IPS-20b (cell line): ENCODE measurements at regions not wholly inside any gene's neighbourhood (a gene's known extent, or its start where the extent isn't known, plus 50 kb on each side); places are given as distances from the start of the nearest gene placed in this dataset.

ENCODE experiments used
- H3K27ac ChIP-seq: one replicate; pipeline ENCODE4 v1.5.1; 2013; ENCODE audit warnings: low read length
- H3K27me3 ChIP-seq: 2 replicates; pipeline ENCODE4 v1.6.1; 2013; ENCODE audit warnings: mild to moderate bottlenecking, low read length, inconsistent platforms; ENCODE audit not compliant: insufficient read depth
- H3K36me3 ChIP-seq: 2 replicates; pipeline ENCODE4 v1.6.1; 2013; ENCODE audit warnings: low read depth, mild to moderate bottlenecking, inconsistent platforms, low read length, moderate library complexity; ENCODE audit not compliant: insufficient read depth
- H3K4me1 ChIP-seq: 2 replicates; pipeline ENCODE4 v1.6.1; 2013; ENCODE audit warnings: mild to moderate bottlenecking, control low read depth, inconsistent platforms, low read length, moderate library complexity; ENCODE audit not compliant: insufficient read depth
- H3K4me3 ChIP-seq: 2 replicates; pipeline ENCODE4 v1.5.1; 2013; ENCODE audit warnings: mild to moderate bottlenecking, low read length, inconsistent platforms
- H3K9ac ChIP-seq: 2 replicates; pipeline ENCODE4 v1.6.1; 2013; ENCODE audit warnings: low read depth, mild to moderate bottlenecking, inconsistent platforms, low read length, moderate library complexity
- H3K9me3 ChIP-seq: 2 replicates; pipeline ENCODE4 v1.6.1; 2013; ENCODE audit warnings: mild to moderate bottlenecking, low read depth, low read length, inconsistent platforms; ENCODE audit not compliant: insufficient read depth

DNA sequence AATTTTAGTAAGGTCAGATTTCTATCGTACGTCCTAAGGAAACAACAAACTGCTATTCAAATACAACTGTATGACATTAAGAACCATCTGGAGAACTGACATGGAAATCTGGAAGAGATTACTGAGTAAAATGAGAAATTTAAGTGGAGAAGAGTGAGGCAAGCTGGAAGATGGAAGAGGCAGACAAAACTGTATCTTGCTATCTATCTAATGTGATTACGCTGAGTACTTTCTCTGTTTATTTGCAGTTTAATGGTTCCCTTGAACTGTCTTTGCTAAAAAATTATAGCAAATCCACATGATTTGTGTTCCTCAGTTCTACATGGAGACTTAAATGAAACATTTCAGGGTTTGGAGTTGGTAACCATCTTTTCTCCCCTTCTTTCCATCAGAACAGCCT, 927.1 kb upstream of the MBL2 start:
- H3K9ac ChIP-seq, result no peak overlapping the region
- no peaks in the 10 kb centered on the region for H3K27me3 ChIP-seq
- H3K4me1 ChIP-seq, result no peaks in the 10 kb centered on the region
- H3K9me3 ChIP-seq, result no peaks in the 10 kb centered on the region
- H3K36me3 ChIP-seq, result no peaks in the 10 kb centered on the region
- H3K27ac ChIP-seq, result no peak overlapping the region
- H3K4me3 ChIP-seq, result no peak overlapping the region

DNA sequence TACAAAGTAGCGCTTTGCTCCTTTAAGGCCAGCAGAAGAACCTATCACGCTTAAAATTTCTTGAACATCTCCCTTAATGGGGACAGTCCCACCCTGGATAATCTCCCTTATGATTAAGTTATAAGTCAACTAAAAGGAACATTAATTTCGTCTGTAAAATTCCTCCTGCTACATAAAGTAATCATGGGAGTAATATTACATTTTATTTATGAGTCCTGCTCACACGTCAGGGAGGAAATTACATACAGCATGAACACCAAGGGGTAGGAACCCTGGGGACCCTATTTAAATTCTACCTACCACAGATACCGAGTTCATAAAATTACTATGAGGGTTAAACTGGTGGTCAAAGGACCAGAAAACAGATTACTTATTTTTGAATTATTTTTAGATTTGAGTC, 926.6 kb upstream of the MBL2 start:
- no peak overlapping the region for H3K27ac ChIP-seq
- no peaks in the 10 kb centered on the region for H3K9me3 ChIP-seq
- no peaks in the 10 kb centered on the region for H3K27me3 ChIP-seq
- no peak overlapping the region for H3K9ac ChIP-seq
- H3K4me1 ChIP-seq, result no peaks in the 10 kb centered on the region
- H3K36me3 ChIP-seq, result no peaks in the 10 kb centered on the region
- no peak overlapping the region for H3K4me3 ChIP-seq

DNA sequence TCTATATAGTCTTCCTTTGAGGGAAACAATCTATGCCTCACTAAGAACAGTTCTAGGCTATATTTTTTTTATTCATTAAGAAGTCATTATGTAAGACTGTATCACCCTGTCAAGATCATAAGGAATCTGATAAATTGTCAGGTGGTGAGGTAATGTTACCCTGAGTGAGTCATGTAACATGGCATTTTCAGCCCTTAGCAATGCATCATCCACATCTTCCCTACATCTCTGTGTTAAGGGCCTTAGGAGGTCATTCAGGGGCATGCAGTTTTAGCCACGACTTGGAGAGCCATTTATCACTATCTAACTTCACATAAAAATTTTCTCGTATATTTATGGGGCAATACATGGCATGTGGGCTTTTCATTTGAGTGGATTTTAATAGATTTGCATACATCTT, 924.5 kb upstream of the MBL2 start:
- Histone ChIP-seq H3K4me3 (no peak overlapping the region), H3K9me3 (no peaks in the 10 kb centered on the region), H3K27ac (no peak overlapping the region), H3K4me1 (no peaks in the 10 kb centered on the region), H3K27me3 (no peaks in the 10 kb centered on the region), H3K9ac (no peak overlapping the region), H3K36me3 (no peaks in the 10 kb centered on the region)

DNA sequence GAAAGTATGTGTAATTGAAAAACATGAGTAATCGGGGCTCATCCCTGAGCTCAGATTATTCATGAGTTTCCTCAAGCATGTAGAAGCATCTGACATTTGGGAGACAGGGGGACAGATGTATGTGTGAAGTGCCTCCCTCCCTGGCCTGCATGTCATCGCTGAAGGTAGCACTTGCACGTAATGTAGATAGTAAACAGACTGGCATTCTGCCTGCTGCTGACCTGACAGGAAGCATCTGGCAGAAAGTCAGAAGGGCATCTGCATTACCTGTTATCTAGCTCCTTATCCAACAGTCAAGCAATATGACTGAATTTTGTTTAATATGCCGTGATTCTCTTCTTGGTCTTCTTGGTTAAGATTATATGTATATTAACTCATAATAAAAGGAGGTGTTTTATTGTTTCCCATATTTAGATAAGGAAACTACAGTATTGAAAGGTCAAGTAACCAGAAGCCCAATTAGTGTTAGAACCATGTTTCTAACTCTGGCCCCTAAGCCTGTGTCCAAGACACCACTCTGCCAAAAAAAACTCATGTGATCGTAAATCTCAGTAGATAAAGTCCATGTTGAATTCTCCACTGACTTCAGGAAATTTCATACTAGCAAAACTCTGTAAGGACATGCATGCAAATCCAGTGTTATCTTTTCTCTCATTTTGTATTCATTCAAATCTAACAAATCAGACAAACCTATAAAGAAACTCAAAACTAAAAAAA, 918.1 kb upstream of the MBL2 start:
- H3K27ac ChIP-seq, result no peak overlapping the region
- no peaks in the 10 kb centered on the region for H3K36me3 ChIP-seq
- no peak overlapping the region for H3K4me3 ChIP-seq
- H3K4me1 ChIP-seq, result no peaks in the 10 kb centered on the region
- H3K9ac ChIP-seq, result no peak overlapping the region
- H3K27me3 ChIP-seq, result no peaks in the 10 kb centered on the region
- no peaks in the 10 kb centered on the region for H3K9me3 ChIP-seq

DNA sequence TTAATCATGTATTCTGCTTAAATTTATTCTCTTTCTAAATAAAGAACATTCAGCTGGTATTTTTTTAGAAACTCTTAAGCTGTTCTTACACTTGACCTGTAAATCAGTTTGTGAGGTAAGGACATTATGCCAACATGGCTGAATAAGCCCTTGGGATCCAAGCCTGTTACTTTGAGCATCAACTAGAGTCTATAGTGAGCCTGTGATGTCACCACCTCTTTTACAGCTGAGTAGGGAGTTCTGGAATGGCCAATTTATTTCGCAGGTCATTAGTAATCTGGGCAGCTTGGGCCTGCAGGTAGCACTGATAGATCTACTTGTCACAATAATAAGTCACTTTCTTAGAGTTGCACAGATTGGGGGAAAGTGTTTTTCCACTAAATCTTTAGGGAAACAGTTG, 915.2 kb upstream of the MBL2 start:
- Histone ChIP-seq H3K9ac (no peak overlapping the region), H3K9me3 (no peaks in the 10 kb centered on the region), H3K27me3 (no peaks in the 10 kb centered on the region), H3K4me1 (no peaks in the 10 kb centered on the region), H3K4me3 (no peak overlapping the region), H3K36me3 (no peaks in the 10 kb centered on the region), H3K27ac (no peak overlapping the region)

DNA sequence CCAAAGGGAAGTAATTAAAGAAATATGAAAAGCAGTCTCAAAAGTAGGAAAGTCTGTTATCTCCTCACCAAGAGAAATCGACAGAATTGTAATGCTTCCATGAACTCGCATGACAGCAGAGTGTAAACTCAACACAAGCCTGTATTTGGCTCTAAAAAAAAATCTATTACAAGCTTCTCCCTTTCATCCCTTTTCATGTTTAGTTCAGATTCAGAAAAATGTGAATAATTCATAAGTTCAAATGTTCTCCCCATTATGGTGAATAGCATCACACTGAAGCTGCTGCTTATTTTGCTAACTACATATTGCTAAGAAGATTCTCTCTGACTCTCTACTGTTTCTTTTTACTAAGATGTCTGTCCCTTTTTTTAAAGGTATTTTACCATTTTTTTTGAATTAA, 910.3 kb upstream of the MBL2 start:
- Histone ChIP-seq H3K4me3 (no peak overlapping the region), H3K27ac (no peak overlapping the region), H3K27me3 (no peaks in the 10 kb centered on the region), H3K9me3 (no peaks in the 10 kb centered on the region), H3K4me1 (peaks cover 3% of the 10 kb centered on the region; the same call in 1 of the 2 replicates), H3K9ac (no peak overlapping the region), H3K36me3 (no peaks in the 10 kb centered on the region)

DNA sequence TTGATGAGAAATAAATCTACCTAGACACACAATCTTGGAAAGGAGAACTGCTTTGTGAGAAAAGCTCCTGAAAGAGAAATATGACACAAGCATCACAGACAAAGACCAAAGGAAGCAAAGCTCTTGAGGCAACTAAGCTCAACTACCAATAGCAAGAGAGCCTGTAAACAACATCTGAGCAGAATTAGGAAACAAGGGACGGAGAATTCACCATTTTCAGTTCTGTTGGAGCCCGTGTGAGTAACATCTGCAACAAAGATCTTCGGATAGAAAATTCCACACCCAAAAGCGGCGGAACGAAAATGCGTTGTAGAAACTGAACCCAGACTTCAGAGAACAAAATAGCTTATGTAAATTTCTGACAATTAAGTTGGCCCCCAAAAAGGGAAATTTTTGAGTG, 909.9 kb upstream of the MBL2 start:
- Histone ChIP-seq H3K9me3 (no peaks in the 10 kb centered on the region), H3K9ac (no peak overlapping the region), H3K4me1 (peaks cover 3% of the 10 kb centered on the region; the same call in 1 of the 2 replicates), H3K27ac (no peak overlapping the region), H3K27me3 (no peaks in the 10 kb centered on the region), H3K4me3 (no peak overlapping the region), H3K36me3 (no peaks in the 10 kb centered on the region)

DNA sequence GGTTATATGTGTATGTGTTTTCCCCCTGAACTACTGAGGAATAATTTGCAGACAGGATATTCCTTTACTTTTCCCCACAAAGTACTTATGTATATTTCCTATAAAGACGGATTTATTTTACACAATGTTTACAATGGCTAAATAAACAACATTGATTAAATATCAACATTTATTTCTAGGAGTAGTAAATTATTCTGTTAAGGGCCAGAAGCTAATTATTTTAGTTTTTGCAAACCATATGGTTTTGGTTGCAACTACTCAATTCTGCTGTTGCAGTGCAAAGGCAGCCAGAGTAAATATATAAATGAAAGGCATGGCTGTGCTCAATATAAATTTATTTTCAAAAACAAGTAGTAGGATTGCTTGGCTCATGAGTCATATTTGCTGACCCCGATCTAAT, 907.1 kb upstream of the MBL2 start:
- no peak overlapping the region for H3K9ac ChIP-seq
- no peaks in the 10 kb centered on the region for H3K9me3 ChIP-seq
- H3K27ac ChIP-seq, result no peak overlapping the region
- H3K27me3 ChIP-seq, result no peaks in the 10 kb centered on the region
- no peaks in the 10 kb centered on the region for H3K36me3 ChIP-seq
- H3K4me1 ChIP-seq, result peaks cover 3% of the 10 kb centered on the region; the same call in 1 of the 2 replicates
- H3K4me3 ChIP-seq, result no peak overlapping the region

DNA sequence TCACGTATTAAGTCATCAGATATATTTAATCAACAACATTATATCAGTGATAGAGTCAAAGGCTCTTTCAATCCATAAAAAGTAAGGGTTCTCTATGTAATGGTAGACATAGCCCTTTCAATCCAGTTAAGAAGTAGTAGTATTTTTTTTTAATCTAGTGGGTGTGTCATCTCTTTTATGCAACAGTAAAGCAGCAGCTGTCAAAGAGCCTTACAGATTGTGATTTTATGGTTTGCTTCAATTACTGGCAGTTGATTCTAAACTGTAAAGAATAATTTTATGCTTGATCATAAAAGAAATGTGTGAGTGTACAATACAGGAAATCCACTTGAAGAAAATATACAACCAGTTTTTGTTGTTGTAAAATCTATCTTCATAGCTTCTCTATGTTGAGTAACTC, 902.6 kb upstream of the MBL2 start:
- H3K9me3 ChIP-seq, result no peaks in the 10 kb centered on the region; the same call in 1 of the 2 replicates
- peaks cover 3% of the 10 kb centered on the region; the same call in 1 of the 2 replicates for H3K4me1 ChIP-seq
- no peaks in the 10 kb centered on the region for H3K36me3 ChIP-seq
- no peaks in the 10 kb centered on the region for H3K27me3 ChIP-seq
- no peak overlapping the region for H3K4me3 ChIP-seq
- no peak overlapping the region for H3K9ac ChIP-seq
- no peak overlapping the region for H3K27ac ChIP-seq

DNA sequence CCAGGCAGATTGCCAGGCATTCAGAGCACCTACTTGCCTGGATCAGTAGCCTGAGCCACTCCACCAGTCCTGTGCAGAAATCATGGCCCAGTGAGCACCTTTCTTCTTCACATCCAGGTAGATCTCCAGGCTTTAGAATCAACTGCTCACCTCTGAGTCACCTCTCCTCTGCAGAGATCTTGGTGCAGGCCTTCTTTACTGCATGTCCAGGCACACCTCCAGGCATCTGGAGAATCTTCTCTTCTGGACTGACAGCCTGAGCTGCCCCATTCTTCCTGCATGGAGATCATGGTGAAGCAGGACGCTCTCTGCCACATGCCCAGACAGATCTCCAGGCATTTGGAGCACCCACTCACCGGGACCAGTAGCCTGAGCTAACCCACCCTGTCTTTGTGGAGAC, 894.5 kb upstream of the MBL2 start:
- H3K4me1 ChIP-seq, result no peaks in the 10 kb centered on the region
- H3K9me3 ChIP-seq, result peaks cover 26% of the 10 kb centered on the region
- no peak overlapping the region for H3K9ac ChIP-seq
- H3K27ac ChIP-seq, result no peak overlapping the region
- no peak overlapping the region for H3K4me3 ChIP-seq
- no peaks in the 10 kb centered on the region for H3K36me3 ChIP-seq
- no peaks in the 10 kb centered on the region for H3K27me3 ChIP-seq

DNA sequence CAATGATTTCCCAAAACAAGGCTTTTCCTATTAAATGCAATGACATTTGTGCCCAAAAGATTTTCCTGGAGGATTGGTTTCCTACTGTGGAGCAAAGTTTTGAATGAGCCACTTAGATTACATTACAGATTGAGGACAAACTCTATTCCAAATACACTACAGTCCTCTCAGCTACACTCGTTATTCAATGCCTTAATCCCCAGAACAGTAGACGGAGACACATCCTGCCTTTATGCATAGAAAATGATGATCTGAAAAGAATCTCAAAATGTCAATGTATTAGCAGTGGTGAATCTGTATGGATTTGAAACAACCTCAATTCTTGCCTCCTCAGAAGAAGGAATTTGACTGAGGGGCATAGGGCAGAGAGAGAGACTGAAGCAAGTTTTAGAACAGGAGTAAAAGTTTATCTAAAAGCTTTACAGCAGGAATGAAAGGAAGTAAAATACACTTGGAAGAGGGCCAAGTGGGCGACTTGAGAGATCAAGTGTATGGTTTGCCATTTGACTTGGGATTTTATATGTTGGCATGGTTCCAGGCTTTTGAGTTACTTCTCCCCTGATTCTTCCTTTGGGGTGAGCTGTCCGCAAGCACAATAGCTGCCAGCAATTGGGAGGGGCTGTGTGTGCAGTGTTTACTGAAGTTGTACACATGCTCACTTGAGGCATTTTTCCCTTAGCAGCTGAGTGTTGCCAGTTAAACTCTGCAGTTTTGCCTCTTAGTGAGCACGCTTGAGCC, 891.9 kb upstream of the MBL2 start:
- Histone ChIP-seq H3K27me3 (no peaks in the 10 kb centered on the region), H3K4me1 (no peaks in the 10 kb centered on the region), H3K27ac (no peak overlapping the region), H3K9me3 (peaks cover 21% of the 10 kb centered on the region), H3K36me3 (no peaks in the 10 kb centered on the region), H3K9ac (no peak overlapping the region), H3K4me3 (no peak overlapping the region)

DNA sequence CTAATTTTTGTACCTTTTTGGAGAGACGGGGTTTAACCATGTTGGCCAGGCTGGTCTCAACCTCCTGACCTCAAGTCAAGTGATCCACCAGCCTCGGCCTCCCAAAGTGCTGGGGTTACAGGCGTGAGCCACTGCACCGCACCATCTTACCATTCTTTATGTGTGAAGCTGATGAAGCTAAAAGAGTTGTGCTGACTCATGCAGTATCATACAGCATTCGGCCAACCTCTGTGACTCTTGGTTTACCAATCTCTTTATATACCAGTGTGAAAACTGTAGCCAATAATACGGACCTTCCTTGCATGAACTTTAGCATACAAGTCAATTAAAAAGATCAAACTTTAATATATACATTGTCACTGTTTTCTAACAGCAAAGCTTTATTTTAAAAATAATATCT, 878.2 kb upstream of the MBL2 start:
- H3K4me3 ChIP-seq, result no peak overlapping the region
- H3K4me1 ChIP-seq, result no peaks in the 10 kb centered on the region
- no peak overlapping the region for H3K9ac ChIP-seq
- H3K9me3 ChIP-seq, result no peaks in the 10 kb centered on the region
- no peaks in the 10 kb centered on the region for H3K27me3 ChIP-seq
- no peak overlapping the region for H3K27ac ChIP-seq
- H3K36me3 ChIP-seq, result no peaks in the 10 kb centered on the region
